Sigmoid colon (tissue), 4 donors: ENCODE measurements at regions not wholly inside any gene's neighbourhood (a gene's known extent, or its start where the extent isn't known, plus 50 kb on each side); places are given as distances from the start of the nearest gene placed in this dataset.

ENCODE experiments used
- POLR2A ChIP-seq, 2 donors: fragments of 450-650 bp; IDR thresholded peaks; one replicate each; pipeline ENCODE4 v1.6.1; 2016; ENCODE audit warnings: antibody characterized with exemption in 2 of 2, mild to moderate bottlenecking in 2 of 2, moderate library complexity in 2 of 2
- POLR2AphosphoS5 ChIP-seq, 4 donors: sonication (generic); formaldehyde crosslinking; IDR thresholded peaks; one replicate each; pipeline ENCODE4 v1.6.1; 2017; ENCODE audit warnings: antibody characterized with exemption in 4 of 4
- TF ChIP-seq, protein P1 (sequence below), 4 experiments: fragments of 450-650 bp in 3 of 4; fragments of 200-600 bp in 1 of 4; IDR thresholded peaks; one replicate each; pipeline ENCODE4 v1.5.1; 2016 to 2019; ENCODE audit warnings: antibody characterized with exemption in 4 of 4, mild to moderate bottlenecking in 3 of 4, moderate library complexity in 2 of 4

DNA sequence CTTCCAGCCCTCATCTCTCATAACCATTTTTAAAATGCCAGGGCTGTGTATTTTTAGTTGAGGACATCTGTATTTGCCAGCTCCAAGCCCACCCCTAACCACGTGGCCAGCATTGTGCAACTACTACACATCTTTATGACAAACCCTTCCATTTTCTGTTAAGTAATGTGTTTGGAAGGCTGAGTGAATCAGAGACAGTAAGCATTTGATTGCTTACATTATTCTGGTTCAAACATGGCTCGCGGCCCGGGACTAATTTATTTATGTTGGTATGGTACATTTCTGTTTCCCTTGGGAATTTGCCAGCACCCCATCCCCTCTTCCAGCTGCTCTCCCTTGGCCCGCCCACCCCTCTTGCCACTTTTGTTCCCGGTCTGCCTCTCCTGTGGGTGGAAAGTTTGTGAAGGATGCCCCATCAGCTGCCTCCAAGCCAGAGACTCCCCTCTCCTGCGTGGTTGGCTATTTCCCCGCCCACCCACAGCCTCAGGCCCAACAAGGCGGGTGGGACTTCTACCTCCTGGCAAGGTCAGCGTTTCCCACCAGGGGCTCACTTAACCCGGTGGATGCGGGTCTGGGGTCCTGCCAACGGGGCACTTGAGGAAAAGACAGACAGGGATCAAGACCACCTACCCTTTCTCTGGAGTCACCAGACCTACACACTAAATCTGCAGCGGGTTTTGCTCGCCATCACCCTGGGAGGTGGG, 162.2 kb downstream of the HSD17B3 start:
- TF ChIP-seq, protein P1, sequence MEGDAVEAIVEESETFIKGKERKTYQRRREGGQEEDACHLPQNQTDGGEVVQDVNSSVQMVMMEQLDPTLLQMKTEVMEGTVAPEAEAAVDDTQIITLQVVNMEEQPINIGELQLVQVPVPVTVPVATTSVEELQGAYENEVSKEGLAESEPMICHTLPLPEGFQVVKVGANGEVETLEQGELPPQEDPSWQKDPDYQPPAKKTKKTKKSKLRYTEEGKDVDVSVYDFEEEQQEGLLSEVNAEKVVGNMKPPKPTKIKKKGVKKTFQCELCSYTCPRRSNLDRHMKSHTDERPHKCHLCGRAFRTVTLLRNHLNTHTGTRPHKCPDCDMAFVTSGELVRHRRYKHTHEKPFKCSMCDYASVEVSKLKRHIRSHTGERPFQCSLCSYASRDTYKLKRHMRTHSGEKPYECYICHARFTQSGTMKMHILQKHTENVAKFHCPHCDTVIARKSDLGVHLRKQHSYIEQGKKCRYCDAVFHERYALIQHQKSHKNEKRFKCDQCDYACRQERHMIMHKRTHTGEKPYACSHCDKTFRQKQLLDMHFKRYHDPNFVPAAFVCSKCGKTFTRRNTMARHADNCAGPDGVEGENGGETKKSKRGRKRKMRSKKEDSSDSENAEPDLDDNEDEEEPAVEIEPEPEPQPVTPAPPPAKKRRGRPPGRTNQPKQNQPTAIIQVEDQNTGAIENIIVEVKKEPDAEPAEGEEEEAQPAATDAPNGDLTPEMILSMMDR (IDR thresholded peaks at IDR 0.05), result no peak
- TF ChIP-seq POLR2AphosphoS5 (IDR thresholded peaks at IDR 0.05) (peak; percentile 45 to 71 (median 60)), POLR2A (IDR thresholded peaks at IDR 0.05) (no peak)
